ENCODE measurements at regions not wholly inside any gene's neighbourhood (a gene's known extent, or its start where the extent isn't known, plus 50 kb on each side); places are given as distances from the start of the nearest gene placed in this dataset.

GRCh38 chr5:120103495-120103894, 360.6 kb upstream of the PRR16 start:
- no peak for TF ChIP-seq CTCF (IDR thresholded peaks at IDR 0.05)

GRCh38 chr5:120106912-120107525, 357.1 kb upstream of the PRR16 start:
- Histone ChIP-seq H3K27ac (no peak overlapping the region), H3K4me3 (no peak overlapping the region), H3K27me3 (no peaks in the 10 kb centered on the region), H3K9me3 (no peaks in the 10 kb centered on the region), H3K36me3 (no peaks in the 10 kb centered on the region), H3K4me1 (no peaks in the 10 kb centered on the region), H3K9ac (ENCODE audit: low read depth in 2 of 2, low read length in 2 of 2) (no peak overlapping the region)
- intact Hi-C loops (cut with DNase I) = no loop called here
- DNase-seq = no peak
- no peak for TF ChIP-seq CTCF (IDR thresholded peaks at IDR 0.05)

More at GRCh38 chr5:120103495-120103894, 360.6 kb upstream of the PRR16 start:
- Histone ChIP-seq H3K4me1 (no peaks in the 10 kb centered on the region), H3K27ac (no peak overlapping the region), H3K9me3 (no peaks in the 10 kb centered on the region), H3K36me3 (no peaks in the 10 kb centered on the region), H3K9ac (ENCODE audit: low read depth in 2 of 2, low read length in 2 of 2) (no peak overlapping the region), H3K4me3 (no peak overlapping the region), H3K27me3 (no peaks in the 10 kb centered on the region)
- no peak for DNase-seq
- intact Hi-C loops (cut with DNase I) = no loop called here

- Histone ChIP-seq H3K27ac (no peak overlapping the region), H3K36me3 (no peaks in the 10 kb centered on the region), H3K27me3 (no peaks in the 10 kb centered on the region), H3K9ac (ENCODE audit: low read depth in 2 of 2, low read length in 2 of 2) (no peak overlapping the region), H3K9me3 (no peaks in the 10 kb centered on the region), H3K4me1 (no peaks in the 10 kb centered on the region), H3K4me3 (no peak overlapping the region)
- DNase-seq = no peak
- TF ChIP-seq CTCF (IDR thresholded peaks at IDR 0.05) = no peak
- intact Hi-C loops (cut with DNase I) = no loop called here
Measured at GRCh38 chr5:120108586-120109248, 355.4 kb upstream of the PRR16 start.

- Histone ChIP-seq H3K9ac (ENCODE audit: low read depth in 2 of 2, low read length in 2 of 2) (no peak overlapping the region), H3K27ac (no peak overlapping the region), H3K27me3 (no peaks in the 10 kb centered on the region), H3K36me3 (no peaks in the 10 kb centered on the region), H3K4me3 (no peak overlapping the region), H3K9me3 (no peaks in the 10 kb centered on the region), H3K4me1 (no peaks in the 10 kb centered on the region)
- intact Hi-C loops (cut with DNase I) = no loop called here
- no peak for DNase-seq
- no peak for TF ChIP-seq CTCF (IDR thresholded peaks at IDR 0.05)
Measured at GRCh38 chr5:120122703-120123102, 341.4 kb upstream of the PRR16 start.

- Histone ChIP-seq H3K27me3 (no peaks in the 10 kb centered on the region), H3K36me3 (no peaks in the 10 kb centered on the region), H3K27ac (no peak overlapping the region), H3K9ac (ENCODE audit: low read depth in 2 of 2, low read length in 2 of 2) (no peak overlapping the region), H3K9me3 (no peaks in the 10 kb centered on the region), H3K4me3 (no peak overlapping the region), H3K4me1 (no peaks in the 10 kb centered on the region)
- no peak for DNase-seq
- TF ChIP-seq CTCF (IDR thresholded peaks at IDR 0.05) = no peak
- intact Hi-C loops (cut with DNase I) = no loop called here
Measured at GRCh38 chr5:120124031-120124430, 340.1 kb upstream of the PRR16 start.

Measured in colonic mucosa (tissue), 4 donors.